Neural cell (in vitro differentiated cells): ENCODE measurements at regions not wholly inside any gene's neighbourhood (a gene's known extent, or its start where the extent isn't known, plus 50 kb on each side); places are given as distances from the start of the nearest gene placed in this dataset.

Experiments
- H2AFZ ChIP-seq: fragments of 200-600, 300-800 bp; sonication (generic), shearing (Covaris generic); 2 replicates; pipeline ENCODE4 v1.6.0; 2014; ENCODE audit warnings: low read depth, mild to moderate bottlenecking, antibody characterized with exemption, low read length, moderate library complexity
- H3F3A ChIP-seq: fragments of 200-600 bp; shearing (Covaris generic); 2 replicates; pipeline ENCODE4 v1.6.1; 2016; ENCODE audit warnings: mild to moderate bottlenecking, moderate library complexity, mixed read lengths, antibody characterized with exemption, low read length; ENCODE audit not compliant: insufficient read depth, poor library complexity, severe bottlenecking
- H3K27ac ChIP-seq: fragments of 200-600, 300-800 bp; sonication (generic), shearing (Covaris generic); 2 replicates; pipeline ENCODE4 v1.5.1; 2014; ENCODE audit warnings: mild to moderate bottlenecking, low read length, moderate library complexity
- H3K27me3 ChIP-seq: fragments of 300-800, 200-600 bp; sonication (generic), shearing (Covaris generic); 2 replicates; pipeline ENCODE4 v1.6.0; 2014; ENCODE audit warnings: mild to moderate bottlenecking, low read depth, low read length, moderate library complexity; ENCODE audit not compliant: insufficient read depth
- H3K36me3 ChIP-seq: fragments of 300-800, 200-600 bp; sonication (generic), shearing (Covaris generic); 2 replicates; pipeline ENCODE4 v1.5.1; 2014; ENCODE audit warnings: mild to moderate bottlenecking, antibody characterized with exemption, low read length, moderate library complexity; ENCODE audit not compliant: insufficient read depth
- H3K4me2 ChIP-seq: fragments of 300-800, 200-600 bp; sonication (generic), shearing (Covaris generic); 2 replicates; pipeline ENCODE4 v1.6.0; 2014; ENCODE audit warnings: mild to moderate bottlenecking, low read length
- H3K4me3 ChIP-seq: fragments of 300-800, 200-600 bp; sonication (generic), shearing (Covaris generic); 2 replicates; pipeline ENCODE4 v1.5.1; 2014; ENCODE audit warnings: mild to moderate bottlenecking, low read length, moderate library complexity
- H3K79me2 ChIP-seq: fragments of 200-600 bp; shearing (Covaris generic); replicated peaks from 2 replicates; pipeline ENCODE4 v1.6.0; 2014; ENCODE audit warnings: mild to moderate bottlenecking, low read length, moderate library complexity; ENCODE audit not compliant: insufficient read depth
- H3K9ac ChIP-seq: fragments of 300-800, 200-600 bp; sonication (generic), shearing (Covaris generic); 2 replicates; pipeline ENCODE4 v1.6.1; 2016; ENCODE audit warnings: mild to moderate bottlenecking, low read length, mixed read lengths
- H3K9me2 ChIP-seq: fragments of 200-600 bp; shearing (Covaris generic); 2 replicates; pipeline ENCODE4 v1.6.1; 2016; ENCODE audit warnings: mild to moderate bottlenecking, low read length, mixed read lengths; ENCODE audit not compliant: insufficient read depth
- H3K9me3 ChIP-seq: fragments of 200-600, 300-800 bp; sonication (generic), shearing (Covaris generic); 2 replicates; pipeline ENCODE4 v1.6.1; 2016; ENCODE audit warnings: mild to moderate bottlenecking, mixed run types, low read length, moderate library complexity, mixed read lengths
- H4K20me1 ChIP-seq: fragments of 200-600 bp; shearing (Covaris generic); 2 replicates; pipeline ENCODE4 v1.6.1; 2016; ENCODE audit warnings: mild to moderate bottlenecking, mixed run types; ENCODE audit not compliant: insufficient read depth
- CTCF ChIP-seq: fragments of 450-650 bp; IDR thresholded peaks from 2 replicates; pipeline ENCODE4 v1.5.1; 2014; ENCODE audit warnings: antibody characterized with exemption, mild to moderate bottlenecking, moderate library complexity; ENCODE audit not compliant: poor library complexity, severe bottlenecking
- POLR2AphosphoS5 ChIP-seq: IDR thresholded peaks from 2 replicates; pipeline ENCODE4 v1.6.1; 2012
- REST ChIP-seq: IDR thresholded peaks from 2 replicates; pipeline ENCODE4 v1.6.1; 2012; ENCODE audit warnings: borderline replicate concordance

GRCh38 chr14:100407376-100408102 lies 84.4 kb downstream of the SLC25A47 start:
- no peak overlapping the region for H3K9ac ChIP-seq
- TF ChIP-seq REST = no peak
- H3K9me2 ChIP-seq = no peaks in the 10 kb centered on the region
- no peaks in the 10 kb centered on the region for H3K79me2 ChIP-seq
- H3K9me3 ChIP-seq = no peaks in the 10 kb centered on the region
- no peak overlapping the region for H2AFZ ChIP-seq
- H3F3A ChIP-seq = no peaks in the 10 kb centered on the region
- no peaks in the 10 kb centered on the region for H3K27me3 ChIP-seq
- peak overlapping the region; percentile 63 for H3K27ac ChIP-seq
- no peak overlapping the region for H3K4me2 ChIP-seq
- no peaks in the 10 kb centered on the region for H3K36me3 ChIP-seq
- no peaks in the 10 kb centered on the region for H4K20me1 ChIP-seq
- H3K4me3 ChIP-seq = no peak overlapping the region

- peak overlapping the region; percentile 63 for H3K27ac ChIP-seq
- no peaks in the 10 kb centered on the region for H3K36me3 ChIP-seq
- H4K20me1 ChIP-seq = no peaks in the 10 kb centered on the region
- H2AFZ ChIP-seq = no peak overlapping the region
- no peaks in the 10 kb centered on the region for H3K9me2 ChIP-seq
- H3F3A ChIP-seq = no peaks in the 10 kb centered on the region
- H3K9me3 ChIP-seq = no peaks in the 10 kb centered on the region
- H3K4me3 ChIP-seq = peak overlapping the region; percentile 13
- H3K27me3 ChIP-seq = no peaks in the 10 kb centered on the region
- TF ChIP-seq POLR2AphosphoS5 (peak; percentile 29), CTCF (no peak), REST (peak; percentile 19)
- H3K4me2 ChIP-seq = peak overlapping the region; percentile 2
- no peak overlapping the region for H3K9ac ChIP-seq
- no peaks in the 10 kb centered on the region for H3K79me2 ChIP-seq
Observed at GRCh38 chr14:100408350-100409002, 85.3 kb downstream of the SLC25A47 start.
